Type B pancreatic cell (in vitro differentiated cells): ENCODE measurements at regions not wholly inside any gene's neighbourhood (a gene's known extent, or its start where the extent isn't known, plus 50 kb on each side); places are given as distances from the start of the nearest gene placed in this dataset.

Source experiments
- DNase-seq: peaks from one replicate; pipeline ENCODE4 v3.0.0; 2021; ENCODE audit warnings: mixed read lengths; ENCODE audit not compliant: unreplicated experiment; ENCODE audit errors: extremely low spot score
- H3K27ac Mint-ChIP-seq: 2 replicates; pipeline ENCODE4 v1.8.0; 2021; ENCODE audit warnings: mild to moderate bottlenecking, mixed read lengths
- H3K27me3 Mint-ChIP-seq: 2 replicates; pipeline ENCODE4 v1.8.0; 2021; ENCODE audit warnings: mixed read lengths
- H3K36me3 Mint-ChIP-seq: 2 replicates; pipeline ENCODE4 v1.8.0; 2021; ENCODE audit warnings: mixed read lengths
- H3K4me1 Mint-ChIP-seq: one replicate; pipeline ENCODE4 v1.8.0; 2021; ENCODE audit warnings: mixed read lengths; ENCODE audit not compliant: unreplicated experiment
- H3K4me3 Mint-ChIP-seq: 2 replicates; pipeline ENCODE4 v1.8.0; 2021; ENCODE audit warnings: mild to moderate bottlenecking, mixed read lengths
- H3K9me3 Mint-ChIP-seq: 2 replicates; pipeline ENCODE4 v1.8.0; 2021; ENCODE audit warnings: mixed read lengths
- CTCF ChIP-seq: fragments of 200-600 bp; sonication (generic); conservative IDR thresholded peaks from 2 replicates; pipeline ENCODE4 v1.5.0; 2021; ENCODE audit warnings: antibody characterized with exemption, mild to moderate bottlenecking

DNA sequence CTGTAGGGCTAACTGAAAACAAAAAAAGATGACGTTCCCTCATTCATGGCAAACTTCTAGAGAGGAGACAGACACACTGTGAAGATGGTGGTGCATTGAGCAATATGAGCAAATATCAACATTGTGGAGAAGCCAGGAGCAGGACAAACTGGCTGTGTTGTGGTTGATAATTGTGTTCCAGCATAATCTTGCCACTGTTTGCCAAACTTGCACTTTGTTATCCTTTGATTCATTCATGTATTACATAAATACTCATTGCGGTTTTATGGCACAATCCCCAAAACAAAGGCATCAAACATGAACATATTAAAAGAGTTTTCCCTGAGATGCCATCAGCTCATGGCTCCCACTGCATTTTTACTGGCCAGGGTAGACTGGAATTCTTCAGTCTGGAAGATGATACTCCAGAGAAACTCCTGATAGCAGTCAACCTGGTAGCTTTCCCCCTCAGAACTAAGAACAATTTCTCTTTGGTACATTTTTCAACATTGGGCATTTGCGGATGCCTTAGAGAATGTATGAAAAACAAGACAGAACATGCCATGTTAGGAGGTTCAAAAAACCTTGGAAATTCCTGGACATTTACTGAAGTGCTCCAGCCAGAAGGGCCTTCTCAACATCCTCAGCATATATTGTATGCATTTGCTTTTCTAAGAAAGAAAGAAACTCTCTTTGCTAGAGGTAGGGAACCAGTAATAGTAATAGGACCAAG lies 487.4 kb upstream of the CELF4 start:
- no peak overlapping the region for H3K27ac Mint-ChIP-seq

DNA sequence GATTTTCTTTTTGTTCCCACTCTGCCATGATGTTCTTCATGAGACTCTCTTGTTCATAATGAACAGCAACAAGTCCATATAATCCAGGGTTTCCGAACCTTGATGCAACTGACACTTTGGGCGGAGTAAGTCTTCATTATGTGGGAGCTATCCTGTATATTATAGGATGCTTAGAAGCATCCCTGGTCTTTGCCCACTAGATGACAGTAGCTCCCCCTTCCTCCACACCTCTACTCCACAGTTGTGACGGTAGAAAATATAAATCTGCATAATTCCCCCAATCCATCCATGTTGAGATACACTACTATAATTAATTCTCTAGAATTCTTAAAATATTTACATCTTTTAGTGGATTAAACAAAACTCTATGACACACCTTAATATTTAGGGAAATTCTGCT lies 482.2 kb upstream of the CELF4 start:
- Mint-ChIP-seq H3K4me3 (no peak overlapping the region), H3K27ac (no peak overlapping the region), H3K27me3 (no peaks in the 10 kb centered on the region), H3K36me3 (no peaks in the 10 kb centered on the region), H3K9me3 (no peaks in the 10 kb centered on the region), H3K4me1 (peaks cover 12% of the 10 kb centered on the region)
- no peak for DNase-seq
- peak; percentile 28 for TF ChIP-seq CTCF

More for the DNA sequence above, 487.4 kb upstream of the CELF4 start:
- TF ChIP-seq CTCF: no peak
- Mint-ChIP-seq H3K4me3 (no peak overlapping the region), H3K4me1 (peaks cover 3% of the 10 kb centered on the region), H3K36me3 (no peaks in the 10 kb centered on the region), H3K9me3 (no peaks in the 10 kb centered on the region), H3K27me3 (no peaks in the 10 kb centered on the region)
- DNase-seq: no peak

DNA sequence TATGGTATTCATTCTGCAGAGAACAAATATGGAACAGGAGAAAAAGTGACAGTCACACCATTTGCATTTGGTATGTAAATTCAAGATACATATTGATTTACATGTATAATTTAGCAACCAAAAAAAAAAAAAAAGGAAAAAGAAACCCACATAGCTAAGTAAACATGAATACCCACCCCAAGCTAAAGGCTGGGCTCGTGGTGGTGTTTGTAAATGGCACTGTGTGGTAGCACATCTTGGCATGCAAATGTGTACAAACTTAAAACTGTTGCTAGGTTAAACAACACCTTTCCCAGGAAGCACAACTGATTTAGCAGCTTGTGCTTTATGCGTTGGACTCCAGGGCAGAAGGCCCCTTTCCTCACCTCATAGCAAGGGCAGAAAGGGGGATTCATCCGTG lies 481.1 kb upstream of the CELF4 start:
- no peaks in the 10 kb centered on the region for H3K9me3 Mint-ChIP-seq
- no peaks in the 10 kb centered on the region for H3K27me3 Mint-ChIP-seq
- no peak overlapping the region for H3K27ac Mint-ChIP-seq
- no peak overlapping the region for H3K4me3 Mint-ChIP-seq
- no peaks in the 10 kb centered on the region for H3K36me3 Mint-ChIP-seq
- no peak for TF ChIP-seq CTCF
- H3K4me1 Mint-ChIP-seq: peaks cover 22% of the 10 kb centered on the region
- DNase-seq: no peak

DNA sequence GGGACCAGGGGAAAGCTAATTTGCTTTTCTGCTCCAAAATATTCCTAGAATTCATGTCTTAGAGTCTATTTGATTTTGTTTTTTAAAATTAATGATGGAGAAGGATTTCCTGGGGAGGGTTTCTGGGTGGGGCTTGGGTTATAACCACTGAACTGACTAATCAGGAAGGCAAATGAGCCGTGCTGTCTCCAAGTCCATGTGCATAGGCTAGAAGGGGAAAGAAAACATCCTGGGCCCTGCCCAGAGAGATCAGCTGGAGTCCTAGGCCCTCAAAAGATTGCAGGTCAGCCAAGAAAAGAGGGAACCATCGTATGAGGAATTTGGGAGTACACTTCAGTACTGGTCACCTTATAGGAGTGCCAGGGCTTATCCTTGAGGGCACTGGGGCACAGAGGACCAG lies 480.2 kb upstream of the CELF4 start:
- Mint-ChIP-seq H3K4me3 (no peak overlapping the region), H3K27ac (no peak overlapping the region), H3K4me1 (peaks cover 22% of the 10 kb centered on the region), H3K9me3 (no peaks in the 10 kb centered on the region), H3K27me3 (no peaks in the 10 kb centered on the region), H3K36me3 (no peaks in the 10 kb centered on the region)
- no peak for DNase-seq
- no peak for TF ChIP-seq CTCF

DNA sequence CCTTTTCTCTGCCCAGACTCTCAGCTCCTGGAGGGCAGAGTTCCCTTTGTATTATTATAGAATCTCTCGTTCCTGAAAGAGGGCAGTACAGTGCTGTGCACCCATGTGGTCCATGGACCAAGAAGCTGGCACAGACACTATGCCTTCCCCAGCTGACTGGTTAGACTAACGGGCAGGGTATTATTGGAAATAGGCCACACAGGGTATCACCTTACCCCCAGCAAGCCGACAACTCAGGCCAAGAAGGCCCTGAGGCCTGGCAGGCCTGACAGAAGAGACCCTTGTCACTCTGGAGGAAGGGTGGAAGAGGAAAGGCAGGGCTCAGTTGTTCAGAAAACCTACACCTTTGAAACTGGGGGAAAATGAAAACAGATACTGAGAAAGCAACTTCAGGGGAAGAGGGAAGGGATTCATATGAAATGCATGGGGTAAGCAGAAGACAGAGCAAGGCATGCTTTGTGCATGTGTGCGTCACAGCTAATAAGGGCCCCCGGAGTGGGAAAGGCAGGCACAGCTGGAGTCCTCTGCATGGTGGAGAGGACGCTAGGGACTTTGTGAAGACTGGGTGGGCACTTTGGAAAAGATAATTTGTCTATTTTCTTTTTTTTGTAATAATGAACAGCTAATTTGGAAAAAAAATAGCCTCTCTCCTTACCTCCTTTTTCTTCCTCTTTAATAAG lies 476.8 kb upstream of the CELF4 start:
- H3K27me3 Mint-ChIP-seq: no peaks in the 10 kb centered on the region
- peaks cover 33% of the 10 kb centered on the region for H3K4me1 Mint-ChIP-seq
- H3K4me3 Mint-ChIP-seq: peak overlapping the region; percentile 50
- H3K36me3 Mint-ChIP-seq: no peaks in the 10 kb centered on the region
- no peaks in the 10 kb centered on the region for H3K9me3 Mint-ChIP-seq
- TF ChIP-seq CTCF: no peak
- H3K27ac Mint-ChIP-seq: no peak overlapping the region
- no peak for DNase-seq
